ENCODE measurements at regions not wholly inside any gene's neighbourhood (a gene's known extent, or its start where the extent isn't known, plus 50 kb on each side); places are given as distances from the start of the nearest gene placed in this dataset.

DNA sequence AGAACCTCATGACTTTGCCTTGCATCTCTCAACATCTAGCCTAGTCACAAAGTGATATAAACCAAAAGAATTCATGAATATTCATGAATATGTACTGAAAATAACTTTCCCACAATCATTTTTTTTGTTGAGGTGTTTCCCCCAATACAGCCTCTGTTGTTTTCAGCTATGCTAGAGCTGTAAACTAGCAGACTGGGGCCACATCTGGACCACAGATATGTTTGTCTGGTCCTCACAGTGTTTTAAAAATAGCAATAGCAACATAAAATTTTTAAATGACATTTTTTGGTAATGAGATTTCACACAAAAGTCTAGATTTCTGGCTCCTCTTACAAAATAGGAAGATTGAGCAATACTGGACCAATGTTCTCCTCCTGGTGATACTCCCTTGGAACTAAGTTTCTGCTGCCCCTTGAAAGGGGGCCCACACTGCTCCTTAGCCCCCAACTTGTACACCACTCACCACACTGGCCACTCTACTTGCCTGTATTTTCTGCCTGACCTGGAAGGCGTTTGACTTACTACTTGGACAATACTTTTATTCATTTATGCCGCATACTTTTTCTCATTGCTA, 81.2 kb downstream of the BMP4 start:
- DNase-seq (no peak), ATAC-seq (replicated peaks) (no peak)
- Mint-ChIP-seq H3K4me3 (no peak overlapping the region), H3K27me3 (no peaks in the 10 kb centered on the region), H3K36me3 (no peaks in the 10 kb centered on the region), H3K4me1 (no peaks in the 10 kb centered on the region), H3K27ac (no peak overlapping the region), H3K9me3 (peaks cover 2 to 5% of the 10 kb centered on the region in 2 donors)

DNA sequence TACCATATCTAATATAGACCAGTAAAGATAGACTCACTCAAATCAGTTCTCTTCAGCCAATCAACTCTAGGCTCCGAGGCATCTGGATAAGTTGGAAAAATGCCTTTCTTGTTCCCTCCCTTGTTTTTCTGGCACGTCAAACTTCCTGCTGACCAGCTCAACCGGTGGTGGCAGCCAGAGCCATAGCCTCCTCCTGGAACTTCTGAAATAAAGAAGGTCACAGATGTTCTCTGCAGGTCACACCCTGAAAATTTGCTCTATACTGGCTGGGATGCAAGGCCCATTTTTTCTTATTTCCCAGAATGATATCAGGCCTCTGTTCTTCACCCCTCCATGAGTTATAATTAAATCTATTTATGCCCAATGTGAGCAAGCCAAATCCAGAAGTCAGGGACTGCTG, 81.9 kb downstream of the BMP4 start:
- H3K9me3 Mint-ChIP-seq = peaks cover 4 to 5% of the 10 kb centered on the region in 2 donors
- no peaks in the 10 kb centered on the region for H3K27me3 Mint-ChIP-seq
- no peak overlapping the region for H3K27ac Mint-ChIP-seq
- H3K4me3 Mint-ChIP-seq = no peak overlapping the region
- no peaks in the 10 kb centered on the region for H3K4me1 Mint-ChIP-seq
- no peak for ATAC-seq (replicated peaks)
- no peaks in the 10 kb centered on the region for H3K36me3 Mint-ChIP-seq
- DNase-seq = no peak

DNA sequence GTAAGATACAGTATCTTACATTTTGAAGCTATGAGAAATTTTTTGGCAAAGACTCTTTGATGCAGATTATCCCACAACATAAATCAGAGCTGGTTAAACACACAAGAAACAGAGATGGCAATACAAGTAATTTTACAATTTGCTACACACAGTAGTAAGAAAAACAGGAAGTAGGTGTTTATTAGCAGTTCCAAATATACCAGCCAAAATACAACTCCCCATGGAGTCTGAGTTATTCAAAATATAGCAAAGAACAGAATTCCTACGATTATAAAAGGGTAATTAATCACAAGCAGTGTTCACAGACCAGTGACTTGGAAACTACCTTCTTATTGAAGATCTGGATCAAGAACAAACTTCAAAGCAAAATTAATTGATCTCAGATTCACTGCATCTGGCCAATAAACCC, 83.9 kb downstream of the BMP4 start:
- ATAC-seq (replicated peaks) = no peak
- H3K36me3 Mint-ChIP-seq = no peaks in the 10 kb centered on the region

GRCh38 chr14:53871951-53872350, 84.7 kb downstream of the BMP4 start:
- Mint-ChIP-seq H3K9me3 (peaks cover 0 to 4% of the 10 kb centered on the region in 2 donors), H3K27ac (no peak overlapping the region), H3K36me3 (no peaks in the 10 kb centered on the region), H3K4me3 (no peak overlapping the region), H3K4me1 (no peaks in the 10 kb centered on the region), H3K27me3 (no peaks in the 10 kb centered on the region)
- no peak for DNase-seq
- ATAC-seq (replicated peaks) = no peak

More for the DNA sequence above, 83.9 kb downstream of the BMP4 start:
- Mint-ChIP-seq H3K4me3 (no peak overlapping the region), H3K4me1 (no peaks in the 10 kb centered on the region), H3K27ac (no peak overlapping the region), H3K27me3 (no peaks in the 10 kb centered on the region), H3K9me3 (peaks cover 3 to 4% of the 10 kb centered on the region in 2 donors)
- no peak for DNase-seq

GRCh38 chr14:53871011-53871410, 85.6 kb downstream of the BMP4 start:
- Mint-ChIP-seq H3K36me3 (no peaks in the 10 kb centered on the region), H3K9me3 (peaks cover 0 to 2% of the 10 kb centered on the region in 2 donors), H3K4me1 (no peaks in the 10 kb centered on the region), H3K4me3 (no peak overlapping the region), H3K27me3 (no peaks in the 10 kb centered on the region), H3K27ac (no peak overlapping the region)
- ATAC-seq (replicated peaks) (no peak), DNase-seq (no peak)

- ATAC-seq (replicated peaks) = no peak
- H3K4me1 Mint-ChIP-seq = no peaks in the 10 kb centered on the region
- no peak for DNase-seq
Observed at GRCh38 chr14:53865711-53866110, 90.9 kb downstream of the BMP4 start.

DNA sequence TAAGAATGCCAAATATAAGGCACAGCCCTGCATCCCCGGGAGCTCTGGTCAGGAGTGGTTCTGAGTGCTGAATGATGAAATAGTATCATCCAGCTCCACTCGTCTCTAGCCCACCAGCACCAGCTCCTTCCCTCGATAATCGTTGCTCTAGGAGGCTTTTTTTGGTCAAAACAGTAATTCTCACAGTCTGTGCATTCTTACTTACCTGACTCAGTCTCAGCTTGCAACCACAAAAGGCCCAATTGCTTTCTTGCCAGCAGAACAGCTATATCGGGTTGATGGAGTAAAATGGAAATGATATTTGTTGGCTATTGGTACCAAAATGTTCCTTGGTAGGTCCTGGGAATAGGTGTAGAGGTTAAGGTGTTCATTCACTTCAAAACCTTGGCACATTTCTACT, 94.8 kb downstream of the BMP4 start:
- H3K4me1 Mint-ChIP-seq = no peaks in the 10 kb centered on the region
- H3K27me3 Mint-ChIP-seq = peaks cover 0 to 4% of the 10 kb centered on the region in 2 donors
- DNase-seq (no peak), ATAC-seq (replicated peaks) (no peak)
- H3K4me3 Mint-ChIP-seq = no peak overlapping the region
- peaks cover 0 to 2% of the 10 kb centered on the region in 2 donors for H3K9me3 Mint-ChIP-seq
- H3K27ac Mint-ChIP-seq = no peak overlapping the region
- H3K36me3 Mint-ChIP-seq = no peaks in the 10 kb centered on the region

More at GRCh38 chr14:53865711-53866110, 90.9 kb downstream of the BMP4 start:
- Mint-ChIP-seq H3K4me3 (no peak overlapping the region), H3K27me3 (peaks cover 0 to 4% of the 10 kb centered on the region in 2 donors), H3K9me3 (peaks cover 0 to 4% of the 10 kb centered on the region in 2 donors), H3K27ac (no peak overlapping the region), H3K36me3 (no peaks in the 10 kb centered on the region)

DNA sequence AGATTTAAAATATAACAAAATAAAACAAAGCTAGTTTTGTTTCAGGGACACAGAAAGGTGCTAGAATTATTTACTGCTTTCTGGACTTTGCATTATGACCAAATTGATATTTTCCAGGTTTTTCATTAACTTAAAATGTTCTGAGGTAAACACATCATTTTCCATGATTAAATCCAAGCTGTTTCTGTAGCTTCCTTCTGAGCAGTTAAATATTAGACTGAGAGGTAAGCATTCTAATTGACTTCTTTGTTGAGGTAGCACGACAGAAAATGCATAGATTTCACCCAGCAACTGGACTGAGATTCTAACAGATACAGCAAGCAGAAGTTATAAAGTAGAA, 98.3 kb downstream of the BMP4 start:
- H3K4me1 Mint-ChIP-seq = no peaks in the 10 kb centered on the region
- H3K36me3 Mint-ChIP-seq = no peaks in the 10 kb centered on the region
- H3K27ac Mint-ChIP-seq = no peak overlapping the region

GRCh38 chr14:53857625-53858344, 98.8 kb downstream of the BMP4 start:
- Mint-ChIP-seq H3K9me3 (peaks cover 0 to 1% of the 10 kb centered on the region in 2 donors), H3K4me3 (no peak overlapping the region), H3K36me3 (no peaks in the 10 kb centered on the region), H3K27me3 (peaks cover 4 to 5% of the 10 kb centered on the region in 2 donors), H3K27ac (no peak overlapping the region), H3K4me1 (no peaks in the 10 kb centered on the region)
- DNase-seq (no peak), ATAC-seq (replicated peaks) (no peak)

More for the DNA sequence above, 98.3 kb downstream of the BMP4 start:
- Mint-ChIP-seq H3K4me3 (no peak overlapping the region), H3K27me3 (peaks cover 4 to 5% of the 10 kb centered on the region in 2 donors), H3K9me3 (peaks cover 0 to 1% of the 10 kb centered on the region in 2 donors)
- ATAC-seq (replicated peaks) (no peak), DNase-seq (no peak)

GRCh38 chr14:53855574-53855973, 101.1 kb downstream of the BMP4 start:
- Mint-ChIP-seq H3K36me3 (no peaks in the 10 kb centered on the region), H3K27me3 (peaks cover 0 to 5% of the 10 kb centered on the region in 2 donors), H3K4me3 (no peak overlapping the region), H3K27ac (no peak overlapping the region), H3K9me3 (peaks cover 0 to 1% of the 10 kb centered on the region in 2 donors), H3K4me1 (no peaks in the 10 kb centered on the region)
- DNase-seq = no peak
- no peak for ATAC-seq (replicated peaks)

DNA sequence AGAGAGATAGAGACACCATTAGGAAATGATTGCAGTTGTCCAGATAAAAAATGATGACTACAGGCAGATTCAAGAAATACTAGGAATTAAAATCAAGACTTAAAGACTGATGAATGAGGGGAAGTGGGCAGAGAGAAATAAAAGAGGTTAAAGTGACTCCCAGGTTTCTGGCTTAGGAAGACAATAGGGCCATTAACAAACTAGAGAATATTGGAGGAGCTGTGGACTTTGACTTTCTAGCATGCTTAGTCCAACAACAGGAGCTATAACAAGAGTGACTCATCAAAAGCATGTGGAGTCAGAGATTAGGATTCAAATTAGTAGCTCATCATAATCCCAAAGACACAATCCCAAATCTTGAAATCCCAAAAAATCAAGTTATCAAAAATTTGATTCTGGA, 101.5 kb downstream of the BMP4 start:
- Mint-ChIP-seq H3K36me3 (no peaks in the 10 kb centered on the region), H3K27me3 (peaks cover 0 to 5% of the 10 kb centered on the region in 2 donors), H3K27ac (no peak overlapping the region), H3K4me3 (no peak overlapping the region), H3K4me1 (no peaks in the 10 kb centered on the region), H3K9me3 (peaks cover 0 to 1% of the 10 kb centered on the region in 2 donors)
- DNase-seq = no peak
- no peak for ATAC-seq (replicated peaks)

GRCh38 chr14:53851394-53852090, 105.1 kb downstream of the BMP4 start:
- Mint-ChIP-seq H3K9me3 (peaks cover 0 to 1% of the 10 kb centered on the region in 2 donors), H3K4me1 (no peaks in the 10 kb centered on the region), H3K27ac (no peak overlapping the region), H3K36me3 (no peaks in the 10 kb centered on the region), H3K27me3 (peaks cover 0 to 5% of the 10 kb centered on the region in 2 donors), H3K4me3 (no peak overlapping the region)
- DNase-seq (no peak), ATAC-seq (replicated peaks) (no peak)

DNA sequence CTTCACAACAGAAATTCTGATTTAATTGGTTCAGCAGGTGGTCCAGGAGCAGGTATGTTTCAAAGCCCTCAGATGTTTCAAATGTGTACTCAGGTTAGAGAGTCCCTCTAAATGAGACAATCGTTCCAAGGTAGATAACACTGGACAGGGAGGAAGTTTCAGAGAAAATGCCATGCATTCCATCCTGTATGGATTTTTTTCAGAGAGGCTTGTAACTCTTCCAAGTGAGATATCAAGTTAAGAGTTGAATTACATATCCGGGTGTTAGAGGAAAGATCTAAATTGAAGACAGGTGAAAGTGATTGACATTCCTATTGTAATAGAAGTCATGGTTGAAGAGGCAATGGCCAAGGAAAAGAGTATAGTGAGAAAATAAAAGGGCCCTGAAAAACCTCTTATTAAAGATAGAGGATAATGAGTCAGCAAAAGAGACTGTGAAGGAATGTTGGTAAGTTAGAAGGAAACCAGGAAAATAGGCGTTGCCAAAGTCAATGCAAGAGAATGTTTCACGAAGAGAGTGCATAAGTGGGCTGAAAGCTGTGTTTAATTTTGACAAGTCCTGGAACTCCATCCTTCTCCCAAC, 105.8 kb downstream of the BMP4 start:
- ATAC-seq (replicated peaks) = no peak
- Mint-ChIP-seq H3K4me3 (no peak overlapping the region), H3K4me1 (no peaks in the 10 kb centered on the region), H3K27ac (no peak overlapping the region), H3K9me3 (peaks cover 0 to under 1% of the 10 kb centered on the region in 2 donors), H3K27me3 (peaks cover 0 to 3% of the 10 kb centered on the region in 2 donors), H3K36me3 (no peaks in the 10 kb centered on the region)
- DNase-seq = no peak

GRCh38 chr14:53849549-53849948, 107.1 kb downstream of the BMP4 start:
- H3K9me3 Mint-ChIP-seq = no peaks in the 10 kb centered on the region
- no peak for ATAC-seq (replicated peaks)

More at GRCh38 chr14:53849549-53849948, 107.1 kb downstream of the BMP4 start:
- H3K27me3 Mint-ChIP-seq = no peaks in the 10 kb centered on the region
- H3K36me3 Mint-ChIP-seq = no peaks in the 10 kb centered on the region
- no peak overlapping the region for H3K4me3 Mint-ChIP-seq
- H3K4me1 Mint-ChIP-seq = no peaks in the 10 kb centered on the region
- no peak overlapping the region for H3K27ac Mint-ChIP-seq
- DNase-seq = no peak
